ENCODE measurements at regions not wholly inside any gene's neighbourhood (a gene's known extent, or its start where the extent isn't known, plus 50 kb on each side); places are given as distances from the start of the nearest gene placed in this dataset.

DNA sequence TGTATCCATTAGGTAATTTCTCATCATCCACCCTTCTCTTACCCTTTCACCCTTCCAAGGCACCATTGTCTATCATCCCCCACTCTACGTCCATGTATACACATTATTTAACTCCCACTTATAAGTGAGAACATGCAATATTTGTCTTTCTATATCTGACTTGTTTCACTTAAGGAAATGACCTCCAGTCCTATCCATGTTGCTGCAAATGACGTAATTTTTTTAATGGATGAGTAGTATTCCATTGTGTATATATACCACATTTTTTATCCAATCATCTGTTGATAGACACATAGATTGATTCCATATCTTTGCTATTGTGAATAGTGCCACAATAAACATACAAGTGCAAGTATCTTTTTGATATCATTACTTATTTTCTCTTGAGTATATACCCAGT, 322.9 kb upstream of the CXADR start:
- intact Hi-C loops (cut with micrococcal nuclease), result no loop called here
- CTCF ChIA-PET, result no interaction called here
- no peak for DNase-seq
- Mint-ChIP-seq H3K36me3 (ENCODE audit: low read depth) (no peaks in the 10 kb centered on the region), H3K27ac (no peak overlapping the region), H3K9me3 (peaks cover 14% of the 10 kb centered on the region), H3K4me1 (ENCODE audit: low read depth) (no peaks in the 10 kb centered on the region), H3K27me3 (no peaks in the 10 kb centered on the region), H3K4me3 (no peak overlapping the region)
- POLR2A ChIA-PET, result no interaction called here
- TF ChIP-seq, protein P1, sequence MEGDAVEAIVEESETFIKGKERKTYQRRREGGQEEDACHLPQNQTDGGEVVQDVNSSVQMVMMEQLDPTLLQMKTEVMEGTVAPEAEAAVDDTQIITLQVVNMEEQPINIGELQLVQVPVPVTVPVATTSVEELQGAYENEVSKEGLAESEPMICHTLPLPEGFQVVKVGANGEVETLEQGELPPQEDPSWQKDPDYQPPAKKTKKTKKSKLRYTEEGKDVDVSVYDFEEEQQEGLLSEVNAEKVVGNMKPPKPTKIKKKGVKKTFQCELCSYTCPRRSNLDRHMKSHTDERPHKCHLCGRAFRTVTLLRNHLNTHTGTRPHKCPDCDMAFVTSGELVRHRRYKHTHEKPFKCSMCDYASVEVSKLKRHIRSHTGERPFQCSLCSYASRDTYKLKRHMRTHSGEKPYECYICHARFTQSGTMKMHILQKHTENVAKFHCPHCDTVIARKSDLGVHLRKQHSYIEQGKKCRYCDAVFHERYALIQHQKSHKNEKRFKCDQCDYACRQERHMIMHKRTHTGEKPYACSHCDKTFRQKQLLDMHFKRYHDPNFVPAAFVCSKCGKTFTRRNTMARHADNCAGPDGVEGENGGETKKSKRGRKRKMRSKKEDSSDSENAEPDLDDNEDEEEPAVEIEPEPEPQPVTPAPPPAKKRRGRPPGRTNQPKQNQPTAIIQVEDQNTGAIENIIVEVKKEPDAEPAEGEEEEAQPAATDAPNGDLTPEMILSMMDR (IDR thresholded peaks at IDR 0.05), result no peak
- ATAC-seq, result no peak

DNA sequence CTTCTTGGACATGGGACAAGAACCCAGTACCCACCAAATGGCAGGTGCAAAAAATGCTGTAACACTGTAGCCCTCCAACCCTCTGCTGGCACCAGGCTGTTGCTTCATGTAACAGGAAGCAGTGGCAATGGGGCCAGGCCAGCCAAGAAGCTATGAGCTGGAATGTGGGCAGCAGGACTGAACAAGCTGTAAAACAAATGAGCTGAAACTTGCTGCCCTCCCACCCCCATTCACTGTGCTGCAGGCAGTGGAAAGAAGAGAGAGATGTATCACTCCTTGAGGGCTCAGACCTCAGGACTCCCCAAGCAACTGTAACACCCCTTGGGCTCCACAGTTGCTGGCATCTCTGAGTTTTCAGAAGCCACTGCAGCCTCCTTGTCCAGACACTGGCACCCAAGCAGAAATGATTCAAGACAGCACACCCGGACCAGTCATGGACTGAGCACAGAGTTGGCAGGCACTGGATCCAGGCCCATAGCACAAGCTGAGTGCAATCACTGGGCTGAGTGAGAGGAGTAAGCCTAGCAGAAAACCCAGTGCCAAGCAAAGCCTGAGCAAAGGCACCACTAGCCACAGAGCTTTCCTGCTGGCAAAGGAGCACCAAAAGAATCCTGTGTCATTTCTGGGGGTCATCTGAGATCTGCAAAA, 321.4 kb upstream of the CXADR start:
- CTCF ChIA-PET, result no interaction called here
- Mint-ChIP-seq H3K9me3 (peaks cover 17% of the 10 kb centered on the region), H3K4me3 (no peak overlapping the region), H3K27ac (no peak overlapping the region), H3K27me3 (no peaks in the 10 kb centered on the region), H3K36me3 (ENCODE audit: low read depth) (no peaks in the 10 kb centered on the region), H3K4me1 (ENCODE audit: low read depth) (no peaks in the 10 kb centered on the region)
- ATAC-seq, result no peak
- no peak for DNase-seq
- POLR2A ChIA-PET, result interaction anchor here (0.6 kb wide), 1 partner anchor 15 kb away, joined by 3 read pairs; no protein-coding TSS in a partner anchor
- TF ChIP-seq, protein P1 (IDR thresholded peaks at IDR 0.05), result no peak
- intact Hi-C loops (cut with micrococcal nuclease), result no loop called here

DNA sequence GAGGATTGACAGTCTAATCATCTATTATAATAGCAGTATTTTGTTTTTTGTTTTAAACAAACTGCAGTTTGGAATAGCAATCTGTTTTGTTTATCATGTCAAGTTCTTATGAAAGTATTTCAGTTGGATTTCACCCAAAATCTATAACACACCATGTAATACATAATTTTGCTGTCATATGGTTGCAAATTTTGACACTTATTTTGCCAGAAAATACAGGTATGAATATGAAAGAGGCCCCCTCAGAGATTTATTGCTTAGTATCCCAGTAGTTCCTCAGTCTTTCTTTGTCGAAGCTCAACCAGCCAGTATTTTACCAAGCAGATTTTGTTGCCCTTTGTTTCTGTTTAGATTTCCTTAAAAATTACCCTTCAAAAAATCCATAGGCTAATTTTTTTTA, 317.5 kb upstream of the CXADR start:
- Mint-ChIP-seq H3K27me3 (no peaks in the 10 kb centered on the region), H3K4me3 (no peak overlapping the region), H3K9me3 (peaks cover 17% of the 10 kb centered on the region), H3K4me1 (ENCODE audit: low read depth) (no peaks in the 10 kb centered on the region), H3K36me3 (ENCODE audit: low read depth) (no peaks in the 10 kb centered on the region), H3K27ac (no peak overlapping the region)
- DNase-seq (no peak), ATAC-seq (no peak)
- intact Hi-C loops (cut with micrococcal nuclease), result no loop called here
- CTCF ChIA-PET, result no interaction called here
- TF ChIP-seq, protein P1 (IDR thresholded peaks at IDR 0.05), result no peak
- POLR2A ChIA-PET, result no interaction called here

DNA sequence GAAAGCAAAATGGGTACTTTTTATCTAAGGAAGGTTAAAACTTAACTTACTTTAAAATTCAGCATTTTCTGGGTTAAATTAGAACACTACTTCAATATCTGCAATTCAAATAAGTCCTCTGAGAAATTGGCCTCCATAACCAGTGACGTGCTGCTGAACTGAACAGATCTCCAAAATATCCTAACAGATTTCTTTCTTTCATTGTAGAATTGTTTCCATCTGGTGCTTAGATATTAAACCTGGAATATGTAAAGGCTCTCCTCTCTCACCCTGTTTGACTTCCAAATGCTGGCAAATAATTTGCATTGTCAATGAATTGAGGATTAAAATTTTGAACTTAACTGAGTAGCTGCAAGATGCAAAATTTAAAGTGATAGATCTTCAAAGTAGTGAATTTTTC, 316.9 kb upstream of the CXADR start:
- intact Hi-C loops (cut with micrococcal nuclease), result no loop called here
- Mint-ChIP-seq H3K36me3 (ENCODE audit: low read depth) (no peaks in the 10 kb centered on the region), H3K9me3 (peaks cover 17% of the 10 kb centered on the region), H3K4me1 (ENCODE audit: low read depth) (no peaks in the 10 kb centered on the region), H3K4me3 (no peak overlapping the region), H3K27me3 (no peaks in the 10 kb centered on the region), H3K27ac (no peak overlapping the region)
- no peak for DNase-seq
- CTCF ChIA-PET, result no interaction called here
- TF ChIP-seq, protein P1 (IDR thresholded peaks at IDR 0.05), result no peak
- POLR2A ChIA-PET, result no interaction called here
- ATAC-seq, result no peak

DNA sequence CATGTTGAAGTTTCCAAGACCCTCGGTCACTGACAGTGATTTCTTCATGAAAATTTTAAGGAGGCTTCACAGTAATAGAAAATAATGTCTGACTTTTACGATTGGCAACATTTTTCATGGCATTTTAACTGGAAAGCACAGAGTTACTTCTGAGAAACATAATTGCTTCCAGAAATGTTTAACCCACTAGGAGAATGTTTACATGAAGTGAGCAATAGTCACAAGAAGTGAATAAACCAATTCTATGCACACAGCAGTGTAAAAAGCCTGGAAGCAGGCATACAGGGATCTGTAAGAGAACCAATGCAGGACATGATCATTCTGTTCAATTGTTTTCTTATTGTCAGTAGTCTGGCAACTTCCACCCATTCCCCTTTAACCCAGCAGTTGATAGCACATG, 316.2 kb upstream of the CXADR start:
- intact Hi-C loops (cut with micrococcal nuclease), result no loop called here
- ATAC-seq, result no peak
- Mint-ChIP-seq H3K9me3 (peaks cover 14% of the 10 kb centered on the region), H3K27ac (no peak overlapping the region), H3K4me3 (no peak overlapping the region), H3K36me3 (ENCODE audit: low read depth) (no peaks in the 10 kb centered on the region), H3K4me1 (ENCODE audit: low read depth) (no peaks in the 10 kb centered on the region), H3K27me3 (no peaks in the 10 kb centered on the region)
- TF ChIP-seq, protein P1 (IDR thresholded peaks at IDR 0.05), result no peak
- POLR2A ChIA-PET, result no interaction called here
- no peak for DNase-seq
- CTCF ChIA-PET, result no interaction called here
